ENCODE measurements at regions not wholly inside any gene's neighbourhood (a gene's known extent, or its start where the extent isn't known, plus 50 kb on each side); places are given as distances from the start of the nearest gene placed in this dataset.

GRCh38 chr3:23648996-23649395, 156.8 kb upstream of the UBE2E1 start:
- no peaks in the 10 kb centered on the region for H3K9me3 ChIP-seq (ENCODE audit: insufficient read depth, low read depth, low read length)
- H3F3A ChIP-seq (ENCODE audit: low read depth), result no peaks in the 10 kb centered on the region
- H3K79me2 ChIP-seq (ENCODE audit: insufficient read depth, low read length), result no peaks in the 10 kb centered on the region
- no peak overlapping the region for H3K4me3 ChIP-seq (ENCODE audit: low read length, poor library complexity, severe bottlenecking)
- no peaks in the 10 kb centered on the region for H3K9me2 ChIP-seq (replicated peaks; ENCODE audit: low read depth, low read length)
- no peak overlapping the region for H3K4me2 ChIP-seq (ENCODE audit: low read depth, low read length, poor library complexity, severe bottlenecking)
- TF ChIP-seq EZH2phosphoT487 (IDR thresholded peaks at IDR 0.05; ENCODE audit: borderline replicate concordance) (no peak), CTCF (conservative IDR thresholded peaks at IDR 0.05; ENCODE audit: low read length) (no peak)
- H3K36me3 ChIP-seq (ENCODE audit: insufficient read depth, low read length), result no peaks in the 10 kb centered on the region
- no peak overlapping the region for H3K9ac ChIP-seq (ENCODE audit: low read depth, low read length, poor library complexity, severe bottlenecking)
- peaks cover 28% of the 10 kb centered on the region for H3K4me1 ChIP-seq (ENCODE audit: insufficient read depth, low read length, poor library complexity, severe bottlenecking)
- no peak overlapping the region for H2AFZ ChIP-seq (ENCODE audit: low read length)
- no peaks in the 10 kb centered on the region for H3K27me3 ChIP-seq (ENCODE audit: insufficient read depth, low read length, poor library complexity, severe bottlenecking)
- H4K20me1 ChIP-seq (ENCODE audit: insufficient read depth, low read length, poor library complexity, severe bottlenecking), result no peaks in the 10 kb centered on the region

GRCh38 chr3:23649448-23649847, 156.3 kb upstream of the UBE2E1 start:
- H3K9ac ChIP-seq (ENCODE audit: low read depth, low read length, poor library complexity, severe bottlenecking), result no peak overlapping the region
- H3K36me3 ChIP-seq (ENCODE audit: insufficient read depth, low read length), result no peaks in the 10 kb centered on the region
- H3K4me2 ChIP-seq (ENCODE audit: low read depth, low read length, poor library complexity, severe bottlenecking), result no peak overlapping the region
- H3K4me1 ChIP-seq (ENCODE audit: insufficient read depth, low read length, poor library complexity, severe bottlenecking), result peaks cover 31% of the 10 kb centered on the region
- H4K20me1 ChIP-seq (ENCODE audit: insufficient read depth, low read length, poor library complexity, severe bottlenecking), result no peaks in the 10 kb centered on the region
- no peaks in the 10 kb centered on the region for H3K27me3 ChIP-seq (ENCODE audit: insufficient read depth, low read length, poor library complexity, severe bottlenecking)
- no peaks in the 10 kb centered on the region for H3K9me3 ChIP-seq (ENCODE audit: insufficient read depth, low read depth, low read length)
- TF ChIP-seq EZH2phosphoT487 (IDR thresholded peaks at IDR 0.05; ENCODE audit: borderline replicate concordance) (no peak), CTCF (conservative IDR thresholded peaks at IDR 0.05; ENCODE audit: low read length) (no peak)
- H3F3A ChIP-seq (ENCODE audit: low read depth), result no peaks in the 10 kb centered on the region
- no peaks in the 10 kb centered on the region for H3K79me2 ChIP-seq (ENCODE audit: insufficient read depth, low read length)
- H2AFZ ChIP-seq (ENCODE audit: low read length), result no peak overlapping the region
- no peak overlapping the region for H3K4me3 ChIP-seq (ENCODE audit: low read length, poor library complexity, severe bottlenecking)
- no peaks in the 10 kb centered on the region for H3K9me2 ChIP-seq (replicated peaks; ENCODE audit: low read depth, low read length)

- TF ChIP-seq EZH2phosphoT487 (IDR thresholded peaks at IDR 0.05; ENCODE audit: borderline replicate concordance) (no peak), CTCF (conservative IDR thresholded peaks at IDR 0.05; ENCODE audit: low read length) (no peak)
- Histone ChIP-seq H3K4me1 (ENCODE audit: insufficient read depth, low read length, poor library complexity, severe bottlenecking) (peaks cover 36% of the 10 kb centered on the region), H3F3A (ENCODE audit: low read depth) (no peaks in the 10 kb centered on the region), H3K9me3 (ENCODE audit: insufficient read depth, low read depth, low read length) (no peaks in the 10 kb centered on the region), H3K79me2 (ENCODE audit: insufficient read depth, low read length) (no peaks in the 10 kb centered on the region), H3K4me2 (ENCODE audit: low read depth, low read length, poor library complexity, severe bottlenecking) (no peak overlapping the region), H3K4me3 (ENCODE audit: low read length, poor library complexity, severe bottlenecking) (no peak overlapping the region), H4K20me1 (ENCODE audit: insufficient read depth, low read length, poor library complexity, severe bottlenecking) (no peaks in the 10 kb centered on the region), H3K36me3 (ENCODE audit: insufficient read depth, low read length) (no peaks in the 10 kb centered on the region), H3K9ac (ENCODE audit: low read depth, low read length, poor library complexity, severe bottlenecking) (no peak overlapping the region), H2AFZ (ENCODE audit: low read length) (peak overlapping the region; percentile 47; the same call in 1 of the 2 replicates), H3K9me2 (replicated peaks; ENCODE audit: low read depth, low read length) (no peaks in the 10 kb centered on the region), H3K27me3 (ENCODE audit: insufficient read depth, low read length, poor library complexity, severe bottlenecking) (no peaks in the 10 kb centered on the region)
These were observed 155.2 kb upstream of the UBE2E1 start for GRCh38 chr3:23650371-23651140.

All from Loucy (cell line).